ENCODE measurements at regions not wholly inside any gene's neighbourhood (a gene's known extent, or its start where the extent isn't known, plus 50 kb on each side); places are given as distances from the start of the nearest gene placed in this dataset.
"Not testable (repeated sequence)": the region's sequence is repeated elsewhere in the genome, so short reads cannot be mapped to it uniquely, and the experiment has no call there.

- DNase-seq = no peak
These were observed 138.2 kb upstream of the ADO start for GRCh38 chr10:62666275-62666674.

GRCh38 chr10:62669341-62669740 lies 135.2 kb upstream of the ADO start:
- no peak for DNase-seq

- no peak for DNase-seq
These were observed 133.4 kb upstream of the ADO start for GRCh38 chr10:62671104-62671503.

GRCh38 chr10:62681211-62681940 lies 123.1 kb upstream of the ADO start:
- no peak for DNase-seq

- DNase-seq = no peak
These were observed 119.6 kb upstream of the ADO start for GRCh38 chr10:62684911-62685310.

- DNase-seq = no peak
These were observed 117.2 kb upstream of the ADO start for GRCh38 chr10:62687230-62687748.

GRCh38 chr10:62688971-62689700 lies 115.4 kb upstream of the ADO start:
- no peak for DNase-seq

GRCh38 chr10:62689712-62690111 lies 114.8 kb upstream of the ADO start:
- DNase-seq = no peak

GRCh38 chr10:62690703-62691102 lies 113.8 kb upstream of the ADO start:
- DNase-seq = no peak

- DNase-seq = no peak
These were observed 113.2 kb upstream of the ADO start for GRCh38 chr10:62691336-62691735.

GRCh38 chr10:62692085-62692484 lies 112.4 kb upstream of the ADO start:
- no peak for DNase-seq

- no peak for DNase-seq
These were observed 111.2 kb upstream of the ADO start for GRCh38 chr10:62693306-62693705.

GRCh38 chr10:62694537-62695126 lies 109.9 kb upstream of the ADO start:
- no peak for DNase-seq

- no peak for DNase-seq
These were observed 107.7 kb upstream of the ADO start for GRCh38 chr10:62696798-62697197.

- no peak for DNase-seq
These were observed 105.4 kb upstream of the ADO start for GRCh38 chr10:62699148-62699547.

- DNase-seq = not testable (repeated sequence)
These were observed 100.4 kb upstream of the ADO start for GRCh38 chr10:62704121-62704520.

GRCh38 chr10:62705789-62706188 lies 98.7 kb upstream of the ADO start:
- DNase-seq = no peak

- no peak for DNase-seq
These were observed 96.7 kb upstream of the ADO start for GRCh38 chr10:62707810-62708209.

GRCh38 chr10:62708569-62708968 lies 96.0 kb upstream of the ADO start:
- DNase-seq = no peak

- DNase-seq = no peak
These were observed 95.3 kb upstream of the ADO start for GRCh38 chr10:62709200-62709599.

- no peak for DNase-seq
These were observed 94.3 kb upstream of the ADO start for GRCh38 chr10:62710182-62710581.

GRCh38 chr10:62715383-62715782 lies 89.1 kb upstream of the ADO start:
- no peak for DNase-seq

- DNase-seq = no peak
These were observed 85.9 kb upstream of the ADO start for GRCh38 chr10:62718585-62718984.

GRCh38 chr10:62719061-62719460 lies 85.5 kb upstream of the ADO start:
- DNase-seq = no peak

Measured in SHP77 (cell line).